Mucosa of rectum (tissue), 2 donors: ENCODE measurements at regions not wholly inside any gene's neighbourhood (a gene's known extent, or its start where the extent isn't known, plus 50 kb on each side); places are given as distances from the start of the nearest gene placed in this dataset.

Experiments
- H3K27ac ChIP-seq, 2 donors: one replicate each; pipeline ENCODE4 v1.7.0; 2013; ENCODE audit warnings: inconsistent platforms in 2 of 2, low read depth in 2 of 2, low read length in 2 of 2
- H3K27me3 ChIP-seq, 2 donors: one replicate each; pipeline ENCODE4 v1.7.0; 2013; ENCODE audit warnings: low read length in 2 of 2; ENCODE audit not compliant: control insufficient read depth in 2 of 2, insufficient read depth in 2 of 2
- H3K36me3 ChIP-seq, 2 donors: one replicate each; pipeline ENCODE4 v1.7.0; 2013; ENCODE audit warnings: low read length in 2 of 2; ENCODE audit not compliant: control insufficient read depth in 2 of 2, insufficient read depth in 2 of 2
- H3K4me1 ChIP-seq, 2 donors: one replicate each; pipeline ENCODE4 v1.7.0; 2013; ENCODE audit warnings: low read length in 2 of 2, mild to moderate bottlenecking in 1 of 2; ENCODE audit not compliant: control insufficient read depth in 2 of 2, insufficient read depth in 2 of 2
- H3K4me3 ChIP-seq, 2 donors: one replicate each; pipeline ENCODE4 v1.7.0; 2013; ENCODE audit warnings: low read length in 2 of 2
- H3K9ac ChIP-seq, 2 donors: one replicate each; pipeline ENCODE4 v1.7.0; 2013; ENCODE audit warnings: low read length in 2 of 2, low read depth in 1 of 2, mild to moderate bottlenecking in 1 of 2
- H3K9me3 ChIP-seq, 2 donors: one replicate each; pipeline ENCODE4 v1.7.0; 2013; ENCODE audit warnings: low read length in 2 of 2; ENCODE audit not compliant: control insufficient read depth in 2 of 2
- donor health status: healthy.
- donor health status: Normal muscosa, but diverticular disease.

DNA sequence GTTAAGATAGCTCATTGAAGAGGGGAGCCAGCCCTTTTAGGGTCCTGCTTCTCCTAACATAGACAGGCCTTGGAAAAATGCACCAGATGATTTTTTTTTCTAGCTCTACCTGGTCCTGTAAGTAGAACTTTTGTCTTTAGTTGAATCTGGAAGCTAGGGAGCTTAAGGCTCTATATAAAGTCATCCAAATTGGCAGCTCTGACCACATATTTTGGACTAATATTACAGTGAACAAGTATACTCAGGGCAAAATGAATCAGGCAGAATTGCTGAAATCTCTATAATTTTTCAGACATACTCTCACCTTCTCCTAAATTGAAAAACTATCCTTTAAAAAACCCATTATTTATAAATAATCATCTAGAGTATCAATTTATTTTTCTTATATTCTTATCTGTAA is 375.6 kb downstream of the OSTF1 start:
- Histone ChIP-seq H3K4me1 (no peaks in the 10 kb centered on the region), H3K27ac (no peak overlapping the region), H3K36me3 (no peaks in the 10 kb centered on the region), H3K27me3 (no peaks in the 10 kb centered on the region), H3K9me3 (no peaks in the 10 kb centered on the region), H3K4me3 (no peak overlapping the region), H3K9ac (no peak overlapping the region)

DNA sequence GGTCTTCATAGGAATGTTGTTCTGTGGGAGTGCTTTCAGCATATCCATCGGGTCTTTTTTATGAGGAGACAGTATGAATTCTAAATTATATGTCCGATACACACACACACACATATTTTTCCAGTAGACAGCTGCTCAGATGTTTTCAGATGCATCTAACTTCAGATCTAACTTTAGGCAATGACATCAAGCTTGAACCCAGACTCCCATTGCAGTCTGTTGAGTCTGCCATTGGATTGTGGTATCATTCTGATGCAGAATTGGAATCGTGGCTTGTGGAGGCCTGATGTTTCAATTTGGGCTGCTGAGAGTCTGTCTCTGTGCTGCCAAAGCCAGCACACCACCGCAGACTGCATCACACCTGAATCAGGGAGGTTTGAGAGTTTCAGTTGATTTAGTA is 376.4 kb downstream of the OSTF1 start:
- Histone ChIP-seq H3K27ac (no peak overlapping the region), H3K27me3 (no peaks in the 10 kb centered on the region), H3K9me3 (no peaks in the 10 kb centered on the region), H3K9ac (no peak overlapping the region), H3K36me3 (no peaks in the 10 kb centered on the region), H3K4me1 (no peaks in the 10 kb centered on the region), H3K4me3 (no peak overlapping the region)

DNA sequence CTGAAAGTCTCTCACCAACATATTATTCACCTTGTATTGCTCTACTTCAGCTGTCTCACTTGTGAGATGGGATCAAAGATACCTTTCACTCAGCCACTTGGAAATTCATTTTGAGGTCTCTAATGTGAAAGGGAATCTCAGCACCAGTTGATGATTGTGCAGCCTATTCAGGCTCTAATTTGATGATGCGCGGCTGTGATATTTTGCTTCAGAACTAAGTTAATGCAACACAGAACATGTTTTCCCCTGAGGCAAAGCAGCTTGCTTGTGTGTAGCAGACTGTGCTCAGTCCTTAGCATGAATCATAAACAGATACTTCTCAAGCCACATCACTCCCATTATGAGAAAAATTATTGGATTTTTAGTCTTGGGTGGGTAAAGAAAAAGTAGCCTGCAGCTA is 378.8 kb downstream of the OSTF1 start:
- Histone ChIP-seq H3K9me3 (no peaks in the 10 kb centered on the region), H3K4me3 (no peak overlapping the region), H3K27ac (no peak overlapping the region), H3K4me1 (no peaks in the 10 kb centered on the region), H3K27me3 (no peaks in the 10 kb centered on the region), H3K36me3 (no peaks in the 10 kb centered on the region), H3K9ac (no peak overlapping the region)

DNA sequence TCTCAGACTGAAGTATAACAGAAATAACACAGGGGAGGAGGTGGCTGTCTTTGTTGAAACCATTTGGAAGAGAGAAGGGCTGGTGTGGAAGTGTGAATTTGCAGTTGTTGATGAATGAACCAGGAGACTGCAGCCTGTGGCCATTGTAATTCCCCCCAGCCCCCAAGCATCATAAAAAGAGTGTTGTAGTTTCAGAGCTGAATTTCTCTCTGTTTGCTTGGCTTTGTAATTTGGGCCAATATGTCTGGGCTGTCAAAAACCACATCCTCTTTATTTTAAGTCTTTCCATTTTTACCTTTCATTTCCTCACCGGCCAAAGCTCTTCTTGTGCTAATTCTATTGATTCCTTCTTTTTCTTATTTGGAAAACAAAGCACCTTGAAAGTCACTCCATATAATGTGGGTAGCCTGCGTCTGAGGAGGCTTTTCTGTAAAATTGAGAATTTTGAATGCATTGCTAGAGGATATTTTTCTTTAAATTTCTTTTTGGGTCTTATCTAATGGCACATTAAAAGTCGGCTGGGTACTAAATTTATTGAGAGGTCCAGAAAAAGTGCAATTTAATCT is 383.3 kb downstream of the OSTF1 start:
- no peaks in the 10 kb centered on the region for H3K27me3 ChIP-seq
- H3K4me3 ChIP-seq, result no peak overlapping the region
- no peaks in the 10 kb centered on the region for H3K9me3 ChIP-seq
- H3K36me3 ChIP-seq, result no peaks in the 10 kb centered on the region
- no peak overlapping the region for H3K27ac ChIP-seq
- no peak overlapping the region for H3K9ac ChIP-seq
- H3K4me1 ChIP-seq, result no peaks in the 10 kb centered on the region

DNA sequence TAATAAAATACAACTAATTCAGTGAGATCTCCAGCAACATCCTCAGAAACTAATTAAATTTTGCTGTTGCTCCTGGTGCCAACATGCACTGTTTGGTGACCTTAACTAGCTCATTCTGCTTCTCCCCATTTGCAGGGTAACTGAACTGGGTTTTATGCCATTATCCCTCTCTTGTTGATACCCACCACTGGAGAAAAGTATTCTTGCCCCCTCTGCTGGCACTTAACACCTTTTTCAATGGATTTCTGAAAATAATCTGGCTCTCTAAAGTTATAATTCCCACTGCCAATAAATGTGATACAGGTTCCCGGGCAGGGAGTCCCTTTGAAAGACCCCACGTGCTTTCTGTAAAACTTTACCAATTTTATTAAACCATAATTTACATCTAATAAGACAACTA is 394.3 kb downstream of the OSTF1 start:
- Histone ChIP-seq H3K9me3 (peaks cover 0 to 4% of the 10 kb centered on the region in 2 donors), H3K27ac (no peak overlapping the region), H3K9ac (no peak overlapping the region), H3K4me1 (no peaks in the 10 kb centered on the region), H3K4me3 (no peak overlapping the region), H3K36me3 (no peaks in the 10 kb centered on the region), H3K27me3 (no peaks in the 10 kb centered on the region)

DNA sequence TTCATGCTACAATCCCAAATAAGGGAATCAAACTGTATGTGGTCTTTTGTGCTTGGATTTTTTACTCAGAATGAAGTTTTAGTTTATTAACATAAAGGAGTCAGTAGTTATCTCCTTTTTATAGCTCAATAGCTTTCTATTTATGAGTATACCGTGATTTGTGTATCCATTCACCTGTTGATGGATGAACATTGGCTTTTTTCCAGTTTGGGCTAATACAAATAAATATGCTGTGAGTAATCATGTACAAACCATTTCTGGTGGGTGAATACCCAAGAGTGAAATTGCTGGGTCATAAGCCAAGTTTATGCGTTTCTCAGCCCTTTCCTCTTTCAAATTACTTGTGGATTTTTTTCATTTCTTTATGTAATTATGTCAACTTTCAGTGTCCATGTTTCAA is 395.3 kb downstream of the OSTF1 start:
- Histone ChIP-seq H3K36me3 (no peaks in the 10 kb centered on the region), H3K4me3 (no peak overlapping the region), H3K9me3 (no peaks in the 10 kb centered on the region), H3K27ac (no peak overlapping the region), H3K9ac (no peak overlapping the region), H3K4me1 (no peaks in the 10 kb centered on the region), H3K27me3 (no peaks in the 10 kb centered on the region)

DNA sequence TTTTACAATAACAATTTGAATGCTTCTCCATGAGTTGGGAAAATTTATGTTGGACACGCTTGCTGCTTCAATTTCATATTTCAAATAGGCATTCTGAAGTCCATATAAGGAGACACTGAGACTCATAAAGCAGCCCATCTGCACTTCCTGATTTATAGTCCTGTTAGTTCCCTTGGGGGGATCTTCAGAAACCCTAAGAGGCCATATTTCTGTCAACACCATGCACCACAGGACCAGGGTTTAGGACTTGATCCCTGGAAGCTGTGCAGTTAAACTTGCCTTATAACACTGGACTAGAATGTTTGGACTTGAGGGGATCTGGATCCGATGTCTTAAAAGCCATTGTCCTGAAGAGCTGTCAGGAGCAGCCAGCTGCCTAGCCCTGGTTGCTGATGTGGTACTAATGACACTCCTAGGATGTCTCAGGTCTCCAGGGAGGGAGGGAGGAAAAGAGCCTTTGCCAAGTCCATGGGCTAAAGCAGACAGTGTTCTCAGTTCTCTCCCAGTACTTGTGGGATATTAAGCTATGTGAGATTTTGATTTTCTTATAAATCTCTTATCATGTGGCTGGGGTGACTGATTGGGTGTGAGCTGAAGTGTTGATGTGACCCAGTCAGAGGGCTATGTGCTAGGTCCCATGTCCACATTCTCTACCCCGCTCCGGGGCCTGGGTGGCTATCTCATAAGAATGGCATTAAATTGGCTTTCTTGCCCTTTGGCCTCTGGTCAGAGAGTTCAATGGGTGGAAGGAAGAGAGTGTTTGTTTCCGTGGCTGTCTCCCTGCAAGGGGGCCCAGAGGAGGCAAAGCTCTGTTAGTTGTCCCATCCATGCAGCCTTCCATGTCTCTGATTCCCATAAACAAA is 399.8 kb downstream of the OSTF1 start:
- Histone ChIP-seq H3K27me3 (no peaks in the 10 kb centered on the region), H3K4me1 (no peaks in the 10 kb centered on the region), H3K36me3 (no peaks in the 10 kb centered on the region), H3K27ac (no peak overlapping the region), H3K9ac (no peak overlapping the region), H3K9me3 (no peaks in the 10 kb centered on the region), H3K4me3 (no peak overlapping the region)

DNA sequence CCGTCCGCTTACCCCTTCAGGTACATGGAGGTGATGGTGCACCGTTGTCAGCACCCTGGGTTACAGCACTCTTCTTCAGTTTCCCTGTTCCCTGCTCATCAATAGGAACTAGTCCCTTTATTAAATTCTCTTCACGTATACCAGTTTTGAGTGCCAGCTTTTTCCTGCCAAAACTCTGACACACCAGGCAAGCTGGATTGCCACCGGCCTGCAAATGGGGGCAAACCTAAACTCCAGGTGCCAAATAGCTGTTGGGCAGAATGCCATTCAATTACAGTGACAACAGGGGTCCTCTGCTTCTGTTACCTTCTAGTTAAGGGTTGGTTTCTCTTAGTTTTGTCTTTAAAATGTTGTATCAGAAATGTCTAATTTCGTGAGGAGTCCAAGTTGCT is 400.4 kb downstream of the OSTF1 start:
- Histone ChIP-seq H3K27ac (no peak overlapping the region), H3K4me3 (no peak overlapping the region), H3K4me1 (no peaks in the 10 kb centered on the region), H3K27me3 (no peaks in the 10 kb centered on the region), H3K9me3 (no peaks in the 10 kb centered on the region), H3K36me3 (no peaks in the 10 kb centered on the region), H3K9ac (no peak overlapping the region)

DNA sequence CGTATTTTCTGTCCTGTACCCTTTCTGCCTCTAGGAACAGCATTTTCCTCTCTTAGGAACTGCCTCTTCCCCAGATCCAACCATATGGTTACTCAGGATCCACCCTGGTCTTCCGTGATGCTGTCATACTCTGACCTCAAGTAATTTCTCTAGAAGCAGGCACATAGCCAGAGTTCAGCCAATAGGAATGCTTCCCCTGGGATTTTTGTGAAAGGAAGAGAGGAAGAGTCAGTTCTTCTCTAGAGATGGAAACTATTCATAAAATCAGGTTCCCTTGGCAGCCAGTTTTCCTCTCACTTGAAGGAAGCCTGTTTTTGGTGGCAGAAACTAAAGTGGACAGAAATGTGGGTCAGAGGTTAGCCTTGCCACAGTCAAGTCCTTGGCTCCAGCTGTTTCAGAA is 400.1 kb upstream of the PCSK5 start:
- H3K9me3 ChIP-seq, result no peaks in the 10 kb centered on the region
- no peaks in the 10 kb centered on the region for H3K4me1 ChIP-seq
- H3K4me3 ChIP-seq, result no peak overlapping the region
- H3K27ac ChIP-seq, result no peak overlapping the region
- H3K9ac ChIP-seq, result no peak overlapping the region
- H3K27me3 ChIP-seq, result no peaks in the 10 kb centered on the region
- H3K36me3 ChIP-seq, result no peaks in the 10 kb centered on the region

DNA sequence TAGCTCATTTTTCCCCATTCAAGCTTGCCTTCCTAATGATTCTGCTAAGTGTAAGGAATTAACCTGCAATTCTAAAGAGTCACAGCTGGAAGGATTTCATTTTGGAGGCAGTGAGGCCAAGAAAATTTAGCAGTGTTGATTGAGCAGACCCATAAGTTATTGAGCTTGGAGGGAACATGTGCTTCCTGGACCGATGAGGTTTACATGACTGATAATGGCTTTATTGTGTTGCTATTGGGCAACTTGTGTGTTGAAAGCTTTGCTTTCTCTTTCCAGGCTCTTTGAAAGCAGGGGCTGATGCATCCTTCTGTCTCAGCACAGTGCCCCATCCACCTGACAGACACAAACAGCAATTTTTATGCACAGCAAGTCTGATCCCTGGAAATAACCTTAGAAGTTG is 398.9 kb upstream of the PCSK5 start:
- no peaks in the 10 kb centered on the region for H3K9me3 ChIP-seq
- no peak overlapping the region for H3K27ac ChIP-seq
- H3K36me3 ChIP-seq, result no peaks in the 10 kb centered on the region
- no peak overlapping the region for H3K9ac ChIP-seq
- H3K4me3 ChIP-seq, result no peak overlapping the region
- H3K4me1 ChIP-seq, result no peaks in the 10 kb centered on the region
- H3K27me3 ChIP-seq, result no peaks in the 10 kb centered on the region
